Renal cortical epithelial cell (primary cell): ENCODE measurements at regions not wholly inside any gene's neighbourhood (a gene's known extent, or its start where the extent isn't known, plus 50 kb on each side); places are given as distances from the start of the nearest gene placed in this dataset.
A peak's percentile ranks its signal among the peaks of the same experiment; 100 is the strongest.
"Not testable (repeated sequence)": the region's sequence is repeated elsewhere in the genome, so short reads cannot be mapped to it uniquely, and the experiment has no call there.

Experiments used
- DNase-seq: peaks from one replicate; pipeline ENCODE4 v3.0.0-alpha.2; 2011; ENCODE audit warnings: low read depth

DNA sequence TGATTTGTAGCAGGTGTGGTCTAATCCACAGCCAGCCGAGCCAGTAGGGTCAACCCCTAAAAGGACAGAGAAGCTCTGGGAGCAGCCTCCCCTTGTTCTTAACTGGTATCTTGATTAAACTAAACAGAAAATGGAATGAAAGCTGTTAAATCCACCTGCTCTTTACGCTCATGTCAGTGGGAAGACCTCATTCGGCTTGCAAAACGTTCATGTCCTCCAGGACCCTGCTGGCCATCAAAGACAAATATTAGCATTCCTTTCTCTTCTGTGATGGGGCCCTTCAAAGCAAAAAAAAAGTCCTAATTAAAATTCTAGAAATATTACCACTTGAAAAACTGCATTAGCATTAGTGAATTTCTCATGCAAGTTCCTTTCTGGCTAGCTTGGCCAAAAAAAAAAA, 355.0 kb downstream of the ANAPC1 start:
- not testable (repeated sequence) for DNase-seq

DNA sequence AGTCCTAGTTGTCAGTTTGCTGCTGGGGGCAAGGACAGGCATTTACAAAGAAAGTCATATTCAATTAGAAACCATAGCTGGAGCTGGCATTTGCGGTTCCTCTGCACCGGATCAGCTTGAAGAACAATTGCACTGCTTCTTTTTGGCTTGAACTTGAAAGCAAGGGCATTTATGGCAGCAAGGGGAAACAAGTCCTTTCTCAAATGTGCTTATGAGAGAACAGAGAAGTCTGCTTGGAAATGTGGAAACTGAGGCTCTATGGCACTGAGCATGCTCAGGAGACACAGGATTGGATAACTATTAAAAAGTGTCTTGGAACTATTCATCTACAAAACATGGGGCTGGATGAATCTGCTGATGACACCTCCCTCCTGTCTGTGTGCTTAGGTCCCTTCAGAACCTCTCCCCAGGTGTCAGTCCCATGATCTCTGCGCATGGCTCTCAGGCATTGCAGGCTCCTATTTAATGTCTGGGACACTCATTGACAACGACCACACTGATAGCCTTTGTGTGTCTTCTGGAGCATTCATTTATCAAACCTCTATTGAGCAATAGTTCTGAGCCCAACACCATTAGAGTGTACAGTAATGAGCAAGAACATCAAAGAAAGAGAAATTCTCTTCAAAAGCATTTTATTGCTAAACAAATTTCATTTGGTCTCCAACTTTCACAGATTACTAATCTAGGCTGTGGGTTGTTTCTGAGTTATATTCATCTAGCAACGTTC, 353.6 kb downstream of the ANAPC1 start:
- DNase-seq: not testable (repeated sequence)

DNA sequence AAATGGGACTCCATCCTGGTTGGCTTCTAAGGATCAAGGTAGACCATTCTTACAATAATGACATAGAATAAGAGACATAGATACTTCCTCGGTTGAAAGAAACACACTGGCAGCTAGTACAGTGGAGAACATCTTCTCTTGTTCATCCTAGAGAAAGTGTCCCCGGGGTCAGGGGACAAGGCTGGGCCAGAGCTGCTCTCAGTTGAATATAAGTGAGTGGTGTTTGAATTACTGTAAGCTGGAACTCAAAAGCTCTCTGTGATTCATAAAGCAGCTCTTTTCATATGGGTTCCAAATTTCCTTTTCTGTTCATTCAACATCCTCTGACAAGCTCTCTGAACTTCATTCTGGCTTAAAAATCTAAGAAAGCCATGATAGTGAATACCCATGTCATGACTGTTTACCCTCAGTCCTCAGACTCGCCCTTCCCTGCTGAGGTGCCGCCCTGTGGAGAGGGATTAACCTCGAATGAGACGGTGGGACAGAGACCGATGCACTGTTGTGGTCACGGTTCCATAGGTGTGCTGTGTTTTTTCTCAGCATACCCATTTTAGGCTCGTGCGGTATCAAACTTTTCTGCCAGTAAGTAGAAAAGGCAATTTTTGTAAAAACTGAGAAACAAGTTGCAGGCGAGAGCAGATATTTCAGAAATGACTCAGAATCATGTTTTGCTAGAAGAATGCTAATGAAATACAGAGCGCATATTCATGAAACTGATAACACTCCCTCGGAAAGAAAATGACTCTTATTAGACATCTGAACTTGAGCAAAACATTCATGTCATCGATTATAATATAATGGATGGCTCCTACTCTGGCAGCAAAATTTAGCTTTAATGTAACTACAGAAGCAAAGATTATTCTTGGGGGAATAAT, 351.1 kb downstream of the ANAPC1 start:
- DNase-seq: not testable (repeated sequence)

DNA sequence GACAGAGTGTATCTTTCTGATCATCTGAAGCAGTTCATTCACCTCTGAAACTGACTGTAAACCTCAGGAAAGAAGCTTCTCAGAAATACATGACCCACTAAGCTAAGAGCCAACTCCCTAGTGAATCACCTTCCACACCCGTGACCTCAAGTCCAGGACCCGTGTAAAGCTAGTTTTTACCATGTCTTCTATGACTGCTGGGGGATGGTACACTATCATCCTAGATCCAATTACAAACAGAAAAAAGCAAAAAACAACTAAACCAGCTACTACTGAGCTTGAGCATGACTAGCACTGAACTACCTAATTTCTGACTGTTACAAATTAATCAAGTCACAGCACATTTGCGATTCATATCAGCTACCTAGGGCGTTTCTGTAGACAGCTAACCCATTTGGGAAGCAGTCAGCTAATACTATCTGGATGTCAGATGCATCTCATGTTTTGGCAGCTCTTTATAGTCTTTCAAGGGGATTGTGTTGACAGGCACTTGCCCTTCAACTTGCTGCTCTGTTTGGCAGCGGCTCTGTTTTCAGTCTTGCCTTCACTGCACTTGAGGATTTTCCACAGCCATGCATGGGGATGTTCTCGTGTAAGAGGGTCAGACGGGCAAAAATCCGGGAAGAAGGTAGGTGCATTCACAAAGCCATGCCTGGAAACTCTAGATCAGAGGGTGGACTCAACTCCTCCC, 350.3 kb downstream of the ANAPC1 start:
- peak; percentile 69 for DNase-seq

DNA sequence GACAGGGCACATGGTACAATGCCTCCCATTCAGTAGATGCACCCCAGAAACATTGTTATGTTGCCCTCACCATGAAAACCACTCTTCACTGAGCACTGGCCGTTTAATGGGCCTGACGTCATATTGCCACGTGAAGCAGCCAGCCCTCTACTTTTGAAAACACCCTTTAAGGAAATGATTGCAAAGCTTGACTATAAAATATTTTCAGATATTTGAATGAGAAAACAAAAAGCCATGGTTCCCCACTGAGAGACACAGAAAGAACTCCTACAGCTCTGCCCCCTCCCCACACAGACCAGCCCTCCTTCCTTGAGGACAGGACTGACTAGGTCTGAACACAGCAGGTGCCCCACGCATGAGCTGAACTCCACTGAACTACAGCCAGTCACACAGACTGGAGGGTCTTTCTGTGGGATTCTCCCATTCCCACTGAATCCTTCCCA, 349.1 kb downstream of the ANAPC1 start:
- DNase-seq: peak; percentile 67

DNA sequence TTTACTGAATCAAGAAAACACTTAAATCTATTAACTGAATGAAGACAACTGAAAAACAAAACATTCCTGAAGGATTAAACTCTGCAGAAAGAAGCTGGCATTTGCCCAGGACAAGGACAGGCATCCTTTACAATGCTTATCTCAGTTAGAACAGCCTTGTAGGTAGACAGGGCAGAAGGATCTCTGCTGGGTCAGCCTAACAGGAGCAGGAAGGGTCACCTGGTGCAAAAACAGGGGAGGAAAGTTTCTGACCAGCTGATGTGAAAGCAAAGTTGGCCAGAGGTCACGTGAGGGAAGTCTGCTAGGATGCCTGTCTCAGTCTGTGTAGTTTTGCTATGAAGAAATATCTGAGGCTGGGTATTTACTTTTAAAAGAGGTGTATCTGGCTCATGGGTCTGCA, 348.6 kb downstream of the ANAPC1 start:
- DNase-seq: peak; percentile 56

GRCh38 chr2:111537078-111537655, 346.8 kb downstream of the ANAPC1 start:
- DNase-seq: no peak

- not testable (repeated sequence) for DNase-seq
Observed at GRCh38 chr2:111539991-111540390, 344.0 kb downstream of the ANAPC1 start.

DNA sequence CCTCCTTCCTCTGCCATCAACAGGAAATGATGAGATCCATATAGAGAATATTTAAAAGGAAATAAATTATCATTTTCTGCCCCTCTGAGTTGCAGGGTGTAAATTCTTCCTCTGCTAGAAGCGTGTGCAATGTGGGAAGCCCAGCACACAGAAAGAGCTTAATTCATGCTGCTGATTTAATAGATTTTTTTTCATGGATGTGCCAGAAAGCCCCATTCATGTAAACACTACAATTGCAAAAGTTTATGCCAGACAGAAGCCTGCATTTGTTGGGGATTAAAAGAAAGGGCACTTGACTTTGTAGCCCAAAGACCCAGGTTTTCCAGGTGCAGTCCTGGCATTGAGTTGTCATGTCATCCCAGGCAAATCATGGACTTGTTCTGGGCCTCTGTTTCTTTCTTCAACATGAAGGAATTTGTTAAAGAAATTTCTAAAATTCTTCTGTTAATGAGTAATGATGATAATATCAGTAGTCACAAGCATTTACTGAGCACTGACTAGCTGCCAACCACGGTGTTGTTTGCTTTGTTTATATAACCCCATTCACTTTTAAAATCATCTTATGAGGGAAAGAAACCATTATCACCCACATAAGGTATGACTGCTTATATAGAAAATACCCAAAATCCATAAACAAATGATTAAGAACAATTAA, 341.7 kb downstream of the ANAPC1 start:
- DNase-seq: peak; percentile 60

DNA sequence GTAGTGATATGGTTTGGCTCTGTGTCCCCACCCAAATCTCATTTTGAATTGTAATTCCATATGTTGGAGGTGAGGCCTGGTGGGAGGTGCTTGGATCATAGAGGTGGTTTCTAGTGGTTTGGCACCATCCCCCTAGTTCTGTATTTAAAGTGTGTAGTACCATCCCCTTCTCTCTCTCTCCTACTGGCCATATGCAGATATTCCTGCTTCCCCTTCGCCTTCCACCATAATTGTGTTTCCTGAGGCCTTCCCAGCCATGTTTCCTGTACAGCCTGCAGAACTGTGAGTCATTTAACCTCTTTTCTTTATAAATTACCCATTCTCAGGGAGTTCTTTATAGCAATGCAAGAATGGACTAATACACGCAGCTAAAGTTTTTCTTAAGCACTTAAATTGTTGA, 340.0 kb downstream of the ANAPC1 start:
- DNase-seq: peak; percentile 10

DNA sequence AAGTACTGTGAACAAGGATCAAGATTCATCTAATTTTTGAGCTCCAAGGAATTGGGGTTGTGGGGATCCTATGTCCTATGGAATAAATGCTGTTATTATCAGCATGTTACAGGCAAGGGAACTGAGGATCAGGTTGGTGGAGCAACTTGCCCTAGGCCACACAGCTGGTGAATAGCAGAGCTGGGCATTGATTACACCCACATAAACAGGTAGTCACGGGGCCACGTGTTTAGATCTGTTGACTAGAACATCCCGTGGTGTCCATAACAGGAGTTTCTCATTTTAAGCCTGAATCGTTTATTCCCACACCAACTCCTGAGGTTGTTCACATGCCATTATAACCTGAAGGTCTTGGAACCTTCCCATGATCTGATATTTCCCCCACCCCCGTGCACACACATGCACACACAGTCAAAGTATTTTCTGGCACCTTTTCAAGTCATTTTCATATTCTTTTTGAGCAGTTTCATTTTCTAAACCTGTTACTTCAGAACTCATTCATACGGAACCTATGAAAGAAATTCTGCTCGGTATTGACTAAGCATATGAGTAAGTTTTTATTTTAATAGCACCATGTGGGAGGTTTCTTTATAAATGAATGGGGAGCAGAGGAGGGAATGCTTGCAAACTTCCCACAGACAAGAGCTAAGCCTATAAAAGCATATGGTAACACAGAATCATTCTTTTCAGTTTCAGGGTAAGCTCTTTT, 338.1 kb downstream of the ANAPC1 start:
- DNase-seq: not testable (repeated sequence)

DNA sequence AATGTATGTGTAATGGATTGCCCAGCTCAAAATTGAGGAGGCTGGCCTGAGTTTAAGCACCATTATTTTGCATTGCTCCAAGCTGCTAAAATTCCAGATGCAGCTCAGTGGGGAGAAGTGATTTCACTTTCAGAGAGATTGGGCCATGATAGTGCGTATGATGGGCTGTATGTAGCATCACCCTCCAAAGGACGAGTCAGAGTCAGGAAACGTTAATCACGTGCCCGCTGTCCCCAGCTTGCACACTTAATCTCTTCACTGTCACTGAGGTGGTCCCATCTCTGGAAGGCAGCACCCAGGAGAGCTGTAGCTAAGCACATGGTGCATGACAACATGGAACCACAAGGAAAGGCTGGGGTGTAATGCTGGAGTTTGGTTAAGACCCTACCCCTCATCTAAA, 337.4 kb downstream of the ANAPC1 start:
- DNase-seq: not testable (repeated sequence)

- not testable (repeated sequence) for DNase-seq
Observed at GRCh38 chr2:111549174-111549573, 334.8 kb downstream of the ANAPC1 start.

GRCh38 chr2:111551428-111551827, 332.6 kb downstream of the ANAPC1 start:
- DNase-seq: not testable (repeated sequence)

- DNase-seq: not testable (repeated sequence)
Observed at GRCh38 chr2:111552625-111553024, 331.4 kb downstream of the ANAPC1 start.

DNA sequence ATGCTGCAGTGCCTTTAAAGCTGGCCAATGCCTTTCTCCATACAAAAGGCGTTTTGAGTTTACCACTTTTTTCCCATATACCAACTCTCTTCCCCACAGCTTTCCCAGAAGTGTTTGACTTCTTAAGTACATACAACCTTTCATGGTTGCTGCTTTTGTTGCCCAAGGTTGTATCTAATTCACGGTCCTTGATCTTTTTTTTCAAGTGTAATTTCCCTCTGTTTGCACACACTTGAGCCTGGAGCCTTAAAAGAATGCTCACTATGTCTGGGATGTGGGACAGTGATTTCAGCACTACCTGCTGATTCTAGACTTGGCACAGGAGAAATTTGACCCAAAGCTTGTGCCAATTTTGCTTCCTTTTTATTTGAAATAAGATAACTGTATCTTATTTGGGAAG, 324.7 kb downstream of the ANAPC1 start:
- DNase-seq: not testable (repeated sequence)

DNA sequence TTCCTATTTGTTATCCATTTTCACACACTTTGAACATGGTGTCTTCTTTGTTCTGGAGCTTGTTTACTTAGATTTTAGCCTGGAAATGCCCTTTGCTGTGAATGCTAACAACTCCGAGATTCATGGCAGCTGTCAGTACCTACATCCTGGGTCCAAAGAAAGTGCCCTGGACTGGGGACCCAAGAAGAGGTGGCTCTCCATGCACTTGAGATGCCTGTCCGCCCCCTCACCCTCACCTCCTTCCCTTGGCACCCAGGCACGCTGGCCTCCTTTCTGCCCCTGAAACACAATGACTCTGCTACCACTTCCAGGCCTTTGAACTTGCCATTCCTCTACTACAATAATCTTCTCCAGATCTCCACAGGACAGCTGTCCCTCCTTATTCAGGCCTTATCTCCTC, 324.2 kb downstream of the ANAPC1 start:
- DNase-seq: not testable (repeated sequence)

GRCh38 chr2:111566068-111566467, 317.9 kb downstream of the ANAPC1 start:
- DNase-seq: peak; percentile 25

- DNase-seq: peak; percentile 70
Observed at GRCh38 chr2:111567233-111567632, 316.8 kb downstream of the ANAPC1 start.

DNA sequence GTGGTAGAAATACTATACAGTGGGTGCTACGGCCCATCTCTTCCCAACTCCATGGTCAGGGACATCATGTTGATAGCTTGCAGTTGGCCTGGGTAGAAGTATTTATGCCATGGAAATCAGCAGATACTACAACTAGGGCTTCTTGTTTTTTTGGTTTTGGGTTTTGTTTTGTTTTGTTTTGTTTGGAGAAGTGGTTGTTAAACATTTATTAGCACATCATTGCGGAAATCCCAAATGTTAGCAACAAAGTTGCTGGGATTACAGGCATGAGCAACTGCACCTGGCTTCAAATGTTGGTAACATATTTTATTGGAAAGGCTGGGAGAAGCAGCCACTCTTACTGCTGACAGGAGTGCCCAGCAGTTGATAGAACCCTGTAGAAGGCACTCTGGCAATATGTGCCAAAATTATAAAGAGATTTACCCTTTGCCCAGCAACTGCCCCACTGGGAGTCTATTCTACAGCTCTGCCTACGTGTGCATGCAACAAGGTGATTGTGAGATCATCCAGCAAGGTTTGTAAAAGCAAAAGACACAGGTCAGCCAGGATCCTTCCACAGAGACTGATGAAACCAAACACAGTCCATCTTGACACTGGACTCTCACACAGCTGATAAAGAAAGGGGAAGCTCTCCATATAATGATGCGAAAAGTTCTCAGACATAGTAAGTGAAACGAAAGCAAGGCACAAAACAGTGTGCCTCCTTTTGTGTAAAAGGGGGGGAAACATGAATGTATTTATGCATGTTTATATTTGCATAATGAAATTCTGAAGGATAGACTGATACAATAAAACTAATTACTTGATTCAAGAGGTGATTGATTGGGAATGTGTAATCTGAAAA, 314.4 kb downstream of the ANAPC1 start:
- peak; percentile 2 for DNase-seq
